ENCODE measurements at regions not wholly inside any gene's neighbourhood (a gene's known extent, or its start where the extent isn't known, plus 50 kb on each side); places are given as distances from the start of the nearest gene placed in this dataset.

- H3K4me2 ChIP-seq (ENCODE audit: unreplicated experiment) = no peak overlapping the region
- 28 to 32% methylated on average over 2 of the region's 2 CpGs for WGBS, 2 experiments (ENCODE audit: low coverage in 1 of 2, low lambda C conversion rate in 2 of 2, missing lambda C conversion rate in 2 of 2)
- H2AFZ ChIP-seq = no peak overlapping the region
- no peak overlapping the region for H3K4me3 ChIP-seq
- H4K20me1 ChIP-seq (ENCODE audit: insufficient read depth) = no peaks in the 10 kb centered on the region
- H3K9me3 ChIP-seq (ENCODE audit: low read depth) = no peaks in the 10 kb centered on the region
- H3F3A ChIP-seq (ENCODE audit: insufficient read depth) = no peaks in the 10 kb centered on the region
- H3K27ac ChIP-seq = no peak overlapping the region
- no peak overlapping the region for H3K9ac ChIP-seq
- no peak for TF ChIP-seq EZH2phosphoT487 (IDR thresholded peaks at IDR 0.05; ENCODE audit: insufficient read depth, low read depth)
- no peak for TF ChIP-seq EZH2 (IDR thresholded peaks at IDR 0.05; ENCODE audit: insufficient read depth, poor library complexity, severe bottlenecking)
- H3K36me3 ChIP-seq (ENCODE audit: low read depth) = no peaks in the 10 kb centered on the region
- H3K79me2 ChIP-seq (ENCODE audit: insufficient read depth) = no peaks in the 10 kb centered on the region
- H3K4me1 ChIP-seq (ENCODE audit: insufficient read depth) = no peaks in the 10 kb centered on the region
- no peaks in the 10 kb centered on the region for H3K9me2 ChIP-seq (ENCODE audit: insufficient read depth)
- H3K27me3 ChIP-seq (replicated peaks; ENCODE audit: insufficient read depth) = peaks cover 14% of the 10 kb centered on the region; the same call in 1 of the 2 replicates
- in situ Hi-C loops (cut with MboI) = no loop called here
- DNase-seq = no peak
Measured at GRCh38 chr1:165147799-165148198, 208.7 kb downstream of the LMX1A start.

- H3K4me2 ChIP-seq (ENCODE audit: unreplicated experiment) = no peak overlapping the region
- H3K27me3 ChIP-seq (replicated peaks; ENCODE audit: insufficient read depth) = peaks cover 29% of the 10 kb centered on the region
- H2AFZ ChIP-seq = no peak overlapping the region
- TF ChIP-seq EZH2phosphoT487 (IDR thresholded peaks at IDR 0.05; ENCODE audit: insufficient read depth, low read depth) (no peak), EZH2 (IDR thresholded peaks at IDR 0.05; ENCODE audit: insufficient read depth, poor library complexity, severe bottlenecking) (no peak)
- no peaks in the 10 kb centered on the region for H3K9me3 ChIP-seq (ENCODE audit: low read depth)
- H3K9ac ChIP-seq = no peak overlapping the region
- 15 to 16% methylated on average over 12 of the region's 12 CpGs for WGBS, 2 experiments (ENCODE audit: low coverage in 1 of 2, low lambda C conversion rate in 2 of 2, missing lambda C conversion rate in 2 of 2)
- H3K4me3 ChIP-seq = no peak overlapping the region
- H3K27ac ChIP-seq = no peak overlapping the region
- no peaks in the 10 kb centered on the region for H3F3A ChIP-seq (ENCODE audit: insufficient read depth)
- no peaks in the 10 kb centered on the region for H3K9me2 ChIP-seq (ENCODE audit: insufficient read depth)
- H4K20me1 ChIP-seq (ENCODE audit: insufficient read depth) = no peaks in the 10 kb centered on the region
- H3K4me1 ChIP-seq (ENCODE audit: insufficient read depth) = no peaks in the 10 kb centered on the region
- in situ Hi-C loops (cut with MboI) = no loop called here
- no peaks in the 10 kb centered on the region for H3K79me2 ChIP-seq (ENCODE audit: insufficient read depth)
- H3K36me3 ChIP-seq (ENCODE audit: low read depth) = no peaks in the 10 kb centered on the region
- DNase-seq = peak; percentile 69
Measured at GRCh38 chr1:165144757-165145397, 211.6 kb downstream of the LMX1A start.

- Histone ChIP-seq H3K27me3 (replicated peaks; ENCODE audit: insufficient read depth) (peaks cover 29% of the 10 kb centered on the region), H3K27ac (no peak overlapping the region), H3K4me2 (ENCODE audit: unreplicated experiment) (no peak overlapping the region), H3K4me1 (ENCODE audit: insufficient read depth) (no peaks in the 10 kb centered on the region), H3K9ac (no peak overlapping the region), H3K79me2 (ENCODE audit: insufficient read depth) (no peaks in the 10 kb centered on the region), H3K9me2 (ENCODE audit: insufficient read depth) (no peaks in the 10 kb centered on the region), H3K9me3 (ENCODE audit: low read depth) (no peaks in the 10 kb centered on the region), H3F3A (ENCODE audit: insufficient read depth) (no peaks in the 10 kb centered on the region), H2AFZ (no peak overlapping the region), H3K36me3 (ENCODE audit: low read depth) (no peaks in the 10 kb centered on the region), H3K4me3 (no peak overlapping the region), H4K20me1 (ENCODE audit: insufficient read depth) (no peaks in the 10 kb centered on the region)
- in situ Hi-C loops (cut with MboI) = no loop called here
- peak; percentile 18 for DNase-seq
- TF ChIP-seq EZH2phosphoT487 (IDR thresholded peaks at IDR 0.05; ENCODE audit: insufficient read depth, low read depth) (no peak), EZH2 (IDR thresholded peaks at IDR 0.05; ENCODE audit: insufficient read depth, poor library complexity, severe bottlenecking) (no peak)
- WGBS, 2 experiments (ENCODE audit: low coverage in 1 of 2, low lambda C conversion rate in 2 of 2, missing lambda C conversion rate in 2 of 2) = 19 to 31% methylated on average over 4 of the region's 4 CpGs
Measured at GRCh38 chr1:165143437-165144065, 213.0 kb downstream of the LMX1A start.

- H3K9ac ChIP-seq = no peak overlapping the region
- peak; percentile 9 for DNase-seq
- H3K4me3 ChIP-seq = no peak overlapping the region
- no peaks in the 10 kb centered on the region for H3K4me1 ChIP-seq (ENCODE audit: insufficient read depth)
- H3K79me2 ChIP-seq (ENCODE audit: insufficient read depth) = no peaks in the 10 kb centered on the region
- 4 to 11% methylated on average over 1 of the region's 1 CpG for WGBS, 2 experiments (ENCODE audit: low coverage in 1 of 2, low lambda C conversion rate in 2 of 2, missing lambda C conversion rate in 2 of 2)
- TF ChIP-seq EZH2 (IDR thresholded peaks at IDR 0.05; ENCODE audit: insufficient read depth, poor library complexity, severe bottlenecking) = no peak
- TF ChIP-seq EZH2phosphoT487 (IDR thresholded peaks at IDR 0.05; ENCODE audit: insufficient read depth, low read depth) = no peak
- H3K36me3 ChIP-seq (ENCODE audit: low read depth) = no peaks in the 10 kb centered on the region
- no peaks in the 10 kb centered on the region for H3K9me2 ChIP-seq (ENCODE audit: insufficient read depth)
- H3K27ac ChIP-seq = no peak overlapping the region
- H4K20me1 ChIP-seq (ENCODE audit: insufficient read depth) = no peaks in the 10 kb centered on the region
- peaks cover 32% of the 10 kb centered on the region for H3K27me3 ChIP-seq (replicated peaks; ENCODE audit: insufficient read depth)
- no peak overlapping the region for H2AFZ ChIP-seq
- no peak overlapping the region for H3K4me2 ChIP-seq (ENCODE audit: unreplicated experiment)
- no peaks in the 10 kb centered on the region for H3F3A ChIP-seq (ENCODE audit: insufficient read depth)
- no peaks in the 10 kb centered on the region for H3K9me3 ChIP-seq (ENCODE audit: low read depth)
- in situ Hi-C loops (cut with MboI) = no loop called here
Measured at GRCh38 chr1:165138960-165139359, 217.6 kb downstream of the LMX1A start.
